ENCODE measurements at regions not wholly inside any gene's neighbourhood (a gene's known extent, or its start where the extent isn't known, plus 50 kb on each side); places are given as distances from the start of the nearest gene placed in this dataset.

GRCh38 chr14:31965071-31965734, 111.9 kb upstream of the ARHGAP5 start:
- TF ChIP-seq POLR2A (IDR thresholded peaks at IDR 0.05; ENCODE audit: control extremely low read depth in 1 of 2, low read depth in 2 of 2, low read length in 2 of 2) (no peak), JUND (IDR thresholded peaks at IDR 0.05; ENCODE audit: low read length) (no peak), CTCF (IDR thresholded peaks at IDR 0.05; ENCODE audit: control extremely low read depth in 1 of 3, insufficient read depth in 1 of 3, low read depth in 1 of 3, low read length in 3 of 3) (no peak), CREB1 (IDR thresholded peaks at IDR 0.05) (no peak), GABPA (IDR thresholded peaks at IDR 0.05; ENCODE audit: borderline replicate concordance, insufficient read depth, low read length) (no peak), HDAC6 (IDR thresholded peaks at IDR 0.05; ENCODE audit: low read depth, low read length) (no peak), CHD1 (IDR thresholded peaks at IDR 0.05; ENCODE audit: low read depth, low read length) (no peak), USF2 (IDR thresholded peaks at IDR 0.05; ENCODE audit: low read length) (no peak), EZH2 (IDR thresholded peaks at IDR 0.05; ENCODE audit: low read depth, low read length, severe bottlenecking) (no peak), CEBPB (IDR thresholded peaks at IDR 0.05; ENCODE audit: low read depth, low read length) (no peak), E2F6 (IDR thresholded peaks at IDR 0.05) (no peak), YY1 (IDR thresholded peaks at IDR 0.05; ENCODE audit: low read depth, low read length) (no peak), SP1 (IDR thresholded peaks at IDR 0.05; ENCODE audit: low read depth, low read length) (no peak), HDAC2 (IDR thresholded peaks at IDR 0.05; ENCODE audit: borderline replicate concordance in 1 of 2, low read depth in 2 of 2, low read length in 2 of 2) (no peak)

Data from H1 (cell line).